GM21515 (cell line): ENCODE measurements at regions not wholly inside any gene's neighbourhood (a gene's known extent, or its start where the extent isn't known, plus 50 kb on each side); places are given as distances from the start of the nearest gene placed in this dataset.
A peak's percentile ranks its signal among the peaks of the same experiment; 100 is the strongest.

Source experiments
- ATAC-seq: cut with Tn5 transposase; IDR thresholded peaks from one replicate; pipeline ENCODE4 v1.9.1; 2021; ENCODE audit not compliant: unreplicated experiment

GRCh38 chr3:150220799-150221198, 187.3 kb upstream of the TSC22D2 start:
- ATAC-seq, result no peak

GRCh38 chr3:150220041-150220440, 188.1 kb upstream of the TSC22D2 start:
- no peak for ATAC-seq

- ATAC-seq, result no peak
Observed at GRCh38 chr3:150218841-150219240, 189.3 kb upstream of the TSC22D2 start.

GRCh38 chr3:150218236-150218635, 189.9 kb upstream of the TSC22D2 start:
- ATAC-seq, result no peak

GRCh38 chr3:150217691-150218090, 190.4 kb upstream of the TSC22D2 start:
- ATAC-seq, result no peak

GRCh38 chr3:150216866-150217600, 191.1 kb upstream of the TSC22D2 start:
- ATAC-seq, result no peak

- no peak for ATAC-seq
Observed at GRCh38 chr3:150216041-150216811, 191.9 kb upstream of the TSC22D2 start.

GRCh38 chr3:150215616-150216015, 192.5 kb upstream of the TSC22D2 start:
- ATAC-seq, result no peak

GRCh38 chr3:150213577-150213976, 194.5 kb upstream of the TSC22D2 start:
- ATAC-seq, result no peak

- no peak for ATAC-seq
Observed at GRCh38 chr3:150210461-150211110, 197.5 kb upstream of the TSC22D2 start.

GRCh38 chr3:150203273-150203672, 204.8 kb upstream of the TSC22D2 start:
- ATAC-seq, result no peak

GRCh38 chr3:150202711-150203110, 205.4 kb upstream of the TSC22D2 start:
- no peak for ATAC-seq

- no peak for ATAC-seq
Observed at GRCh38 chr3:150194957-150195356, 213.1 kb upstream of the TSC22D2 start.

- no peak for ATAC-seq
Observed at GRCh38 chr3:150194513-150194912, 213.6 kb upstream of the TSC22D2 start.

GRCh38 chr3:150184426-150185071, 213.9 kb upstream of the PFN2 start:
- no peak for ATAC-seq

- ATAC-seq, result peak; percentile 93
Observed at GRCh38 chr3:150183678-150184425, 213.2 kb upstream of the PFN2 start.

- no peak for ATAC-seq
Observed at GRCh38 chr3:150180334-150180733, 209.6 kb upstream of the PFN2 start.

- no peak for ATAC-seq
Observed at GRCh38 chr3:150179330-150179729, 208.6 kb upstream of the PFN2 start.

- no peak for ATAC-seq
Observed at GRCh38 chr3:150177673-150178381, 207.1 kb upstream of the PFN2 start.

- ATAC-seq, result no peak
Observed at GRCh38 chr3:150174179-150174578, 203.5 kb upstream of the PFN2 start.
